Stomach smooth muscle (tissue), 2 donors: ENCODE measurements at regions not wholly inside any gene's neighbourhood (a gene's known extent, or its start where the extent isn't known, plus 50 kb on each side); places are given as distances from the start of the nearest gene placed in this dataset.

ENCODE experiments used
- H3K27ac ChIP-seq: one replicate; pipeline ENCODE4 v1.7.0; 2013; ENCODE audit warnings: mild to moderate bottlenecking, low read length, inconsistent platforms
- H3K27me3 ChIP-seq, 2 donors: one replicate each; pipeline ENCODE4 v1.7.0; 2013; ENCODE audit warnings: low read length in 2 of 2; ENCODE audit not compliant: insufficient read depth in 2 of 2, control insufficient read depth in 1 of 2
- H3K36me3 ChIP-seq, 2 donors: one replicate each; pipeline ENCODE4 v1.7.0; 2013; ENCODE audit warnings: low read length in 2 of 2; ENCODE audit not compliant: control insufficient read depth in 2 of 2, insufficient read depth in 2 of 2
- H3K4me1 ChIP-seq: one replicate; pipeline ENCODE4 v1.7.0; 2013; ENCODE audit warnings: low read length; ENCODE audit not compliant: control insufficient read depth, insufficient read depth
- H3K4me3 ChIP-seq, 2 donors: one replicate each; pipeline ENCODE4 v1.7.0; 2013; ENCODE audit warnings: low read length in 2 of 2
- H3K9ac ChIP-seq, 2 donors: one replicate each; pipeline ENCODE4 v1.7.0; 2013; ENCODE audit warnings: low read length in 2 of 2, mild to moderate bottlenecking in 1 of 2
- H3K9me3 ChIP-seq, 2 donors: one replicate each; pipeline ENCODE4 v1.7.0; 2013; ENCODE audit warnings: low read length in 2 of 2; ENCODE audit not compliant: control insufficient read depth in 2 of 2
- donor health status: healthy.
- donor health status: Pancreatic carcinoma.

DNA sequence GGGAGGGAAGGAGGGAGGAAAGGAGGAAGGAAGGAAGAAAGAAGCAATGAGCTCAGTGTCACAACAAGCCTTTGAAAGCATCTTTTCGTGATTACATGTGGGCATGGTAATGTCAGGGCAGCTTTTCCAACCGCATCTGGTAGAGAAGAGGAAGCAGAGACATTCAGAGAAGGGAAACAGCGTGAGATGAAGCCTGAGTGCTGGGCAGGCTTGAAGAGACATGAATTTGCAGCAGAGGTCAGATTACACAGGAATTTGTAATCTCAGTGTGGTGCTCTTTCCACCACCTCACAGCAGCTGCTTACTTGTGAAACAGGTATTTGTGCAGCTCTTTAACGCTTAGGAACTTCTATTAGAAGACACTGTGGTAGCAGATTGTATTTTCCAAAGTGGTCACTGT, 289.5 kb upstream of the C11orf87 start:
- peaks cover 0 to 4% of the 10 kb centered on the region in 2 donors for H3K9me3 ChIP-seq
- H3K4me3 ChIP-seq: no peak overlapping the region
- H3K36me3 ChIP-seq: no peaks in the 10 kb centered on the region
- H3K9ac ChIP-seq: no peak overlapping the region
- H3K4me1 ChIP-seq: no peaks in the 10 kb centered on the region
- no peaks in the 10 kb centered on the region for H3K27me3 ChIP-seq
- H3K27ac ChIP-seq: no peak overlapping the region

DNA sequence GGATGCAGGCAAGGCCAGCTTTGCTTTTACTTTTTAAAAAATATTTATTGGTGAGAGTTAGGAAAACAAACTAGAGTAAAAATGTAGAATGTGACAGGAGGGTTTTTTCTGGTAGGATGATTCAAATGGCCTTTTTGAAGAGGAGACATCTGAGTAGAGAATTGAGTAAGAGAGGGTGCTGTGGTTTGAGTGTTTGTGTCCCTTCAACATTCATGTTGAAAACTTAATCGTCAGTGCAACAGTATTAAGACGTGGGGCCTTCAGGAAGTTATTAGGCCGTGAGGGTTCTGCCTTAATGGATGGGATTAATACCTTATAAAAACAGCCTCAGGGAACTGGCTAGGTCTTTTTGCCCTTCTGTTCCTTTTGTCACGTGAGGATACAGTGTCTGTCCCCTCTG, 288.8 kb upstream of the C11orf87 start:
- Histone ChIP-seq H3K27ac (no peak overlapping the region), H3K9ac (no peak overlapping the region), H3K36me3 (no peaks in the 10 kb centered on the region), H3K27me3 (no peaks in the 10 kb centered on the region), H3K4me3 (no peak overlapping the region), H3K9me3 (peaks cover 0 to 4% of the 10 kb centered on the region in 2 donors), H3K4me1 (no peaks in the 10 kb centered on the region)

DNA sequence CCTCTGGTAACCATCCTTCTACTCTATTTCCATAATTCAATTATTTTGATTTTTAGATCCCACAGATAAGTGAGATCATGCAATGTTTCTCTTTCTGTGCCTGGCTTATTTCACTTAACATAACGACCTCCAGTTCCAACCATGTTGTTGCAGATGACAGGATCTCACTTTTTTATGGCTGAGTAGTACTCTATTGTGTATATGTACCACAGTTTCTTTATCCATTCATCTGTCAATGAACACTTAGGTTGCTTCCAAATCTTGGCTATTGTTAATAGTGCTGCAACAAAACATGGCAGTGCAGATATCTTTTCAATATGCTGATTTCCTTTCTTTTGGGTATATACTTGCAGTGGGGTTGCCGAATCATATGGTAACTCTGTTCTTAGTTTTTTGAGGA, 286.4 kb upstream of the C11orf87 start:
- H3K36me3 ChIP-seq: no peaks in the 10 kb centered on the region
- H3K27me3 ChIP-seq: no peaks in the 10 kb centered on the region
- H3K9ac ChIP-seq: no peak overlapping the region
- no peak overlapping the region for H3K4me3 ChIP-seq
- no peaks in the 10 kb centered on the region for H3K4me1 ChIP-seq
- H3K9me3 ChIP-seq: peaks cover 0 to 4% of the 10 kb centered on the region in 2 donors
- H3K27ac ChIP-seq: no peak overlapping the region

DNA sequence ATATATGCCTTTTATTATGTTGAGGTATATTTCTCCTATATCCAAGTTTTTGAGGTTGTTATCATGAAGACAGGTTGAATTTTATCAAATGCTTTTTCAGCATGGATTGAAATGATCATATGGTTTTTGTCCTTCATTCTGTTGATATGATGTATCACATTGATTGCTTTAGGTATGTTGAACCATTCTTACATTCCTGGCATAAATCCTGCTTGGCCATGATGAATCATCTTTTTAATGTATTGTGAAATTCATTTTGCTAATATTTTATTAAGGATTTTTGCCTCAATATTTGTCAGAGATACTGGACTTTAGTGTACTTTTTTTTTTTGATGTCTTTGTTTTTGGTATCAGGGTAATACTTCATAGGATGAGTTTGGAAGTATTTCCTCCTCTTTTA, 283.8 kb upstream of the C11orf87 start:
- H3K9ac ChIP-seq: no peak overlapping the region
- H3K27ac ChIP-seq: no peak overlapping the region
- no peaks in the 10 kb centered on the region for H3K4me1 ChIP-seq
- no peaks in the 10 kb centered on the region for H3K36me3 ChIP-seq
- H3K9me3 ChIP-seq: peaks cover 0 to 4% of the 10 kb centered on the region in 2 donors
- H3K4me3 ChIP-seq: no peak overlapping the region
- no peaks in the 10 kb centered on the region for H3K27me3 ChIP-seq

DNA sequence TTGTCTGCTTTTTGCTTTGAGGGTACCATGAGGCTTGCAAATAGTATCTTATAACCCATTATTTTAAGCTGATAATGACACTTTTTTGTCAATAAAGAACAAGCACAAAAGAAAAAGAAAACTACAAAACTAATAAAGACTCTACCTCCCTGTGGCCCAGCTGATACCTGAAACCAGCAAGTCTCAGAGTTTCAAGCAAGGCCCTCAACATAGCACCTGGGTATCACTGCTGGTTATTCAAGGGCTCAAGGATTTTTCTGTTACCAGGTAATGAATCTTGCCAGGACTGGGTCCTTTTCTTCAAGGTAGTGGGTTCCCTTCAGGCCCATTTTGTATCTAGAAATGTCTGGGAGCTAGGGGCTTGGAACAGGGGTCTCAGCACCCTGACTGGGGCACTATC, 281.6 kb upstream of the C11orf87 start:
- H3K4me1 ChIP-seq: no peaks in the 10 kb centered on the region
- H3K9me3 ChIP-seq: peaks cover 0 to 4% of the 10 kb centered on the region in 2 donors
- H3K4me3 ChIP-seq: no peak overlapping the region
- no peak overlapping the region for H3K27ac ChIP-seq
- no peak overlapping the region for H3K9ac ChIP-seq
- no peaks in the 10 kb centered on the region for H3K27me3 ChIP-seq
- no peaks in the 10 kb centered on the region for H3K36me3 ChIP-seq

DNA sequence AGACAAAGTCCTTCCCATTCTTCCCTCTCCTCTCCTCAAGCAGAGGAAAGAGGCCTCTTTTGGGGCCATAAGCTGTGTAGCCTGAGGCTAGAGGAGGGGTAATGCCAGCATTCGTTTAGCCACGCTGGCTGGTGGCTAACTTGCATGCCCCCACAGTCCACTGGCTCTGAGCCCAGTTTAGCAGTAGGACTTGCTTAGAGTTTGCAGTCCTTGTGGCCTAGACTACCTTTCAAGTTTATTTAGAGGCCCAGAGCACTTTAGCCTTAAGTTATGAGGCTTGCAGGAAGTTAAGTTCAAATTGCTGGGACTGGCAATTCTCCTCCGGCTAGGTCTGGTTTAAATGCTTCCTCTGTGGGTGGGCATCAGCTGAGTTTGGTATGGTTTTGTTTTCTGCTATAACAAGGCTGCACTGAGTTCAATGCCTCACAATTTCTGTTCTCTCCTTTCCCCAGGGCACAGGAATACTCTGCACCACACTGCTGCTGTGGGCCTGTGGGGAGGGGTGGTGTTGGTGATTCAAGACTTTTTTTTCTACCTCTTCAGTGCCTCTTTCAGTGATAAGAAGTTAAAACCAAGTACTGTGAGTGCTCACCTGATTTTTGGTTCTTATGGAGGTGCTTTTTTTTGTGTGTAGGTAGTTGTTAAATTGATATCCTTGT, 281.0 kb upstream of the C11orf87 start:
- no peaks in the 10 kb centered on the region for H3K4me1 ChIP-seq
- no peaks in the 10 kb centered on the region for H3K27me3 ChIP-seq
- no peak overlapping the region for H3K27ac ChIP-seq
- no peak overlapping the region for H3K4me3 ChIP-seq
- H3K9ac ChIP-seq: no peak overlapping the region
- no peaks in the 10 kb centered on the region for H3K36me3 ChIP-seq
- peaks cover 0 to 1% of the 10 kb centered on the region in 2 donors for H3K9me3 ChIP-seq

DNA sequence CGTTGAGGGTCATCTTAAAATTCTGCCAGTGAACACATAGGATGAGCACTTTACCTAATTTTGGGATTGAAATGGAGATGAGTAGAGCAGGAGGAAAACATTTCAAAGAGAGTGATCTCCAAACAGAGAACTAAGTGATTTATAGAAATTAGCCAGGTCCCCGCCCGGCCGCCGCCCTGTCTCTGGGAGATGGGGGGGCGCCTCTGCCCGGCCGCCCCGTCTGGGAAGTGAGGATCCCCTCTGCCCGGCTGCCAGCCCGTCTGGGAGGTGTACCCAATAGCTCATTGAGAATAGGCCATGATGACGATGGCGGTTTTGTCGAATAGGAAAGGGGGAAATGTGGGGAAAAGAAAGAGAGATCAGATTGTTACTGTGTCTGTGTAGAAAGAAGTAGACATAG, 276.7 kb upstream of the C11orf87 start:
- H3K4me3 ChIP-seq: no peak overlapping the region
- H3K9me3 ChIP-seq: no peaks in the 10 kb centered on the region
- H3K9ac ChIP-seq: no peak overlapping the region
- H3K36me3 ChIP-seq: no peaks in the 10 kb centered on the region
- no peaks in the 10 kb centered on the region for H3K4me1 ChIP-seq
- H3K27me3 ChIP-seq: no peaks in the 10 kb centered on the region
- H3K27ac ChIP-seq: no peak overlapping the region

DNA sequence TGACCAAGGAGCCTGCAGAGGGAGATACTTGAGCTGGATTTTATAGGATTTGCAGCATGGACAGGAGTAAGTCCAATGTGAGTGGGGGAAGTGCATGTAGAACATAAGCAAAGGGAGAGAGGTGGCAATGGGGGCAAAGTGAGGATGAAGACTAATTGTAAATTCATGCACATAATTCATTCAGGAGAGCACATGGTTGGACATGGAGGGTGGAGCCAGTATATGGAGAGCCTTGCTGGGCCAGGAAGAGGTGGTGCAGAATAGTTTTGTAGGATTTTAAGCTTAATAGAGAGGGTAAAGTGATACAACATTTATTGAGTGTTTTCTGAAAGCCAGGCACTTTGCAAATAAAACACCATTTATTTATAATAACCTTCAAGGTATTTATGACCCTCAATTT, 274.3 kb upstream of the C11orf87 start:
- no peak overlapping the region for H3K4me3 ChIP-seq
- no peaks in the 10 kb centered on the region for H3K36me3 ChIP-seq
- no peaks in the 10 kb centered on the region for H3K4me1 ChIP-seq
- H3K9ac ChIP-seq: no peak overlapping the region
- no peak overlapping the region for H3K27ac ChIP-seq
- H3K9me3 ChIP-seq: no peaks in the 10 kb centered on the region
- no peaks in the 10 kb centered on the region for H3K27me3 ChIP-seq

DNA sequence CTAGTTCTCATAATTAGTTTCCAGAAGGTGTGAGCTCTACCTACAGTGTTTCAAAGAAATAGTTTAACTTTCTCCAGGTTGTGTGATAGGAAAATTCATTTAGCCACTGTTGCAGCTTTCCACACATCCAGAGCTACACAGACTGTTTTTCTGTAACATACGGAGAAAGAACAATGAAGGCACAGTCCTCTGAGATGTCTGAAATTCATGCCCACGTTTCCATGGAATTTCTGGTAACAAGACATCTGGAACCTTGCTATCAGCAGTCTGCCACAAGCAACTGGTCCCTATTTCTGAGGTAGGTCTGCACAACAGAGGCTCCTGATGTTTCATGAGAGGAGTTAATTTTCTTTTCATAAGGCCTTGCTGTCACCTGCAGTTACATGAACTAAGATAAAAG, 273.3 kb upstream of the C11orf87 start:
- H3K27ac ChIP-seq: no peak overlapping the region
- H3K4me1 ChIP-seq: no peaks in the 10 kb centered on the region
- no peaks in the 10 kb centered on the region for H3K36me3 ChIP-seq
- H3K4me3 ChIP-seq: no peak overlapping the region
- no peaks in the 10 kb centered on the region for H3K9me3 ChIP-seq
- H3K27me3 ChIP-seq: no peaks in the 10 kb centered on the region
- H3K9ac ChIP-seq: no peak overlapping the region

DNA sequence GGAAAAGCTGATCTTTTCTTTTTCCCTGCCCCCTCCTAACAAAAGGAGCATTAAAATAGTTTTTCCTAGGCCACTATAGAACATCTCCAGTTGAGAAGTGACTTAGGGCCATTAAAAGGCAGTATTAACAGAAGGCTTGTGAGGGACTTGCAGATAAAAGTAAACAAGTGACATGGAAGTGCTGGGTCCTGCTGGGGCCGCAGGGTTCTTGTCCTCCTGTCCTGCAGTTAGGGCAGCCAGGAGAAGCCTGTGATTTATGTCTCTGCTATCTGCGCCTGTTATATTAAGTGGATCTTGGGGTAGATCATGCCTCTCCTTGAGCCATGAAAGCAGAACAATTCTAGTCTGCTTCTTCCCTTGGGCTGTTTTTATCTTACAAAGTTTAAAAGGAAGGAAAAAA, 271.4 kb upstream of the C11orf87 start:
- no peak overlapping the region for H3K9ac ChIP-seq
- no peaks in the 10 kb centered on the region for H3K27me3 ChIP-seq
- H3K4me1 ChIP-seq: no peaks in the 10 kb centered on the region

DNA sequence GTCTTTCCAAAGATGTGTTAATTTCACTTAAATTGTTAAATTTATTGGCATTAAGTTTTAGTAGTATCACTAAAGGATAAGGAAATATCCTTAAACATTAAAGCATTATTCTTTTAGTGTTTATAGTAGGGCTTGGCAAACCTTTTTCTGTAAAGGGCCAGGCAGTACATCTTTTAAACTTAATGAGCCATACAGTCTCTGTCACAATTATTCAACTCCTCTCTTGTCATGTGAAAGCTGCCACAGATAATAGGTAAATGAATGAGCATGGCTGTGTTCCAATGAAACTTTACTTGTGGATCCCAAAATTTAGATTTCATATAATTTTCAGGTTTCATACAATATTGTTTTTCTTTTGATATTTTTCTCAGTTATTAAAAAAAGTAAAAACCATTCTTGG, 268.2 kb upstream of the C11orf87 start:
- Histone ChIP-seq H3K4me3 (no peak overlapping the region), H3K27me3 (no peaks in the 10 kb centered on the region), H3K27ac (no peak overlapping the region), H3K36me3 (no peaks in the 10 kb centered on the region), H3K9me3 (no peaks in the 10 kb centered on the region), H3K9ac (no peak overlapping the region), H3K4me1 (no peaks in the 10 kb centered on the region)

More for the DNA sequence above, 271.4 kb upstream of the C11orf87 start:
- no peak overlapping the region for H3K27ac ChIP-seq
- H3K36me3 ChIP-seq: no peaks in the 10 kb centered on the region
- no peak overlapping the region for H3K4me3 ChIP-seq
- H3K9me3 ChIP-seq: no peaks in the 10 kb centered on the region
